Mucosa of rectum (tissue), 2 donors: ENCODE measurements at regions not wholly inside any gene's neighbourhood (a gene's known extent, or its start where the extent isn't known, plus 50 kb on each side); places are given as distances from the start of the nearest gene placed in this dataset.

Experiments used
- H3K27ac ChIP-seq, 2 donors: one replicate each; pipeline ENCODE4 v1.7.0; 2013; ENCODE audit warnings: inconsistent platforms in 2 of 2, low read depth in 2 of 2, low read length in 2 of 2
- H3K27me3 ChIP-seq, 2 donors: one replicate each; pipeline ENCODE4 v1.7.0; 2013; ENCODE audit warnings: low read length in 2 of 2; ENCODE audit not compliant: control insufficient read depth in 2 of 2, insufficient read depth in 2 of 2
- H3K36me3 ChIP-seq, 2 donors: one replicate each; pipeline ENCODE4 v1.7.0; 2013; ENCODE audit warnings: low read length in 2 of 2; ENCODE audit not compliant: control insufficient read depth in 2 of 2, insufficient read depth in 2 of 2
- H3K4me1 ChIP-seq, 2 donors: one replicate each; pipeline ENCODE4 v1.7.0; 2013; ENCODE audit warnings: low read length in 2 of 2, mild to moderate bottlenecking in 1 of 2; ENCODE audit not compliant: control insufficient read depth in 2 of 2, insufficient read depth in 2 of 2
- H3K4me3 ChIP-seq, 2 donors: one replicate each; pipeline ENCODE4 v1.7.0; 2013; ENCODE audit warnings: low read length in 2 of 2
- H3K9ac ChIP-seq, 2 donors: one replicate each; pipeline ENCODE4 v1.7.0; 2013; ENCODE audit warnings: low read length in 2 of 2, low read depth in 1 of 2, mild to moderate bottlenecking in 1 of 2
- H3K9me3 ChIP-seq, 2 donors: one replicate each; pipeline ENCODE4 v1.7.0; 2013; ENCODE audit warnings: low read length in 2 of 2; ENCODE audit not compliant: control insufficient read depth in 2 of 2
- donor health status: healthy.
- donor health status: Normal muscosa, but diverticular disease.

- Histone ChIP-seq H3K4me1 (no peaks in the 10 kb centered on the region), H3K27ac (no peak overlapping the region)
Observed at GRCh38 chr2:19114126-19114525, 244.3 kb downstream of the OSR1 start.

GRCh38 chr2:19111354-19111753, 247.1 kb downstream of the OSR1 start:
- H3K9me3 ChIP-seq, result no peaks in the 10 kb centered on the region

More at GRCh38 chr2:19114126-19114525, 244.3 kb downstream of the OSR1 start:
- H3K9ac ChIP-seq, result no peak overlapping the region
- H3K9me3 ChIP-seq, result no peaks in the 10 kb centered on the region
- no peaks in the 10 kb centered on the region for H3K27me3 ChIP-seq
- H3K4me3 ChIP-seq, result no peak overlapping the region
- no peaks in the 10 kb centered on the region for H3K36me3 ChIP-seq

GRCh38 chr2:19109518-19109917, 248.9 kb downstream of the OSR1 start:
- no peak overlapping the region for H3K27ac ChIP-seq
- H3K36me3 ChIP-seq, result no peaks in the 10 kb centered on the region
- H3K27me3 ChIP-seq, result no peaks in the 10 kb centered on the region
- H3K9me3 ChIP-seq, result no peaks in the 10 kb centered on the region
- no peak overlapping the region for H3K4me3 ChIP-seq
- H3K9ac ChIP-seq, result no peak overlapping the region
- H3K4me1 ChIP-seq, result no peaks in the 10 kb centered on the region

More at GRCh38 chr2:19111354-19111753, 247.1 kb downstream of the OSR1 start:
- Histone ChIP-seq H3K27me3 (no peaks in the 10 kb centered on the region), H3K4me1 (no peaks in the 10 kb centered on the region), H3K27ac (no peak overlapping the region), H3K9ac (no peak overlapping the region), H3K4me3 (no peak overlapping the region), H3K36me3 (no peaks in the 10 kb centered on the region)

- H3K9me3 ChIP-seq, result no peaks in the 10 kb centered on the region
- H3K4me3 ChIP-seq, result no peak overlapping the region
- H3K4me1 ChIP-seq, result no peaks in the 10 kb centered on the region
- H3K9ac ChIP-seq, result no peak overlapping the region
- H3K27me3 ChIP-seq, result no peaks in the 10 kb centered on the region
- no peak overlapping the region for H3K27ac ChIP-seq
- no peaks in the 10 kb centered on the region for H3K36me3 ChIP-seq
Observed at GRCh38 chr2:19106376-19106775, 252.0 kb downstream of the OSR1 start.

- Histone ChIP-seq H3K27ac (no peak overlapping the region), H3K4me1 (no peaks in the 10 kb centered on the region)
Observed at GRCh38 chr2:19104503-19104902, 253.9 kb downstream of the OSR1 start.

GRCh38 chr2:19102696-19103423, 255.6 kb downstream of the OSR1 start:
- no peak overlapping the region for H3K27ac ChIP-seq
- H3K9me3 ChIP-seq, result no peaks in the 10 kb centered on the region
- H3K9ac ChIP-seq, result no peak overlapping the region
- H3K4me1 ChIP-seq, result no peaks in the 10 kb centered on the region
- no peaks in the 10 kb centered on the region for H3K27me3 ChIP-seq
- no peaks in the 10 kb centered on the region for H3K36me3 ChIP-seq
- no peak overlapping the region for H3K4me3 ChIP-seq

More at GRCh38 chr2:19104503-19104902, 253.9 kb downstream of the OSR1 start:
- Histone ChIP-seq H3K36me3 (no peaks in the 10 kb centered on the region), H3K9me3 (no peaks in the 10 kb centered on the region), H3K27me3 (no peaks in the 10 kb centered on the region), H3K9ac (no peak overlapping the region), H3K4me3 (no peak overlapping the region)

GRCh38 chr2:19101968-19102367, 256.5 kb downstream of the OSR1 start:
- H3K4me1 ChIP-seq, result no peaks in the 10 kb centered on the region
- no peak overlapping the region for H3K4me3 ChIP-seq
- no peak overlapping the region for H3K27ac ChIP-seq
- peaks cover 0 to under 1% of the 10 kb centered on the region in 2 donors for H3K9me3 ChIP-seq
- no peaks in the 10 kb centered on the region for H3K27me3 ChIP-seq
- no peaks in the 10 kb centered on the region for H3K36me3 ChIP-seq
- H3K9ac ChIP-seq, result no peak overlapping the region

- peaks cover 0 to 2% of the 10 kb centered on the region in 2 donors for H3K9me3 ChIP-seq
- H3K4me3 ChIP-seq, result no peak overlapping the region
- no peaks in the 10 kb centered on the region for H3K27me3 ChIP-seq
- no peak overlapping the region for H3K9ac ChIP-seq
- no peak overlapping the region for H3K27ac ChIP-seq
- H3K4me1 ChIP-seq, result no peaks in the 10 kb centered on the region
- no peaks in the 10 kb centered on the region for H3K36me3 ChIP-seq
Observed at GRCh38 chr2:19100570-19100969, 257.9 kb downstream of the OSR1 start.

GRCh38 chr2:19099181-19099580, 259.2 kb downstream of the OSR1 start:
- Histone ChIP-seq H3K9me3 (peaks cover 0 to 2% of the 10 kb centered on the region in 2 donors), H3K4me3 (no peak overlapping the region), H3K4me1 (no peaks in the 10 kb centered on the region), H3K36me3 (no peaks in the 10 kb centered on the region), H3K27me3 (no peaks in the 10 kb centered on the region), H3K27ac (no peak overlapping the region), H3K9ac (no peak overlapping the region)

GRCh38 chr2:19098467-19099160, 259.8 kb downstream of the OSR1 start:
- no peak overlapping the region for H3K27ac ChIP-seq
- H3K9me3 ChIP-seq, result peaks cover 0 to 2% of the 10 kb centered on the region in 2 donors
- no peaks in the 10 kb centered on the region for H3K36me3 ChIP-seq
- no peaks in the 10 kb centered on the region for H3K4me1 ChIP-seq
- H3K4me3 ChIP-seq, result no peak overlapping the region
- no peaks in the 10 kb centered on the region for H3K27me3 ChIP-seq
- no peak overlapping the region for H3K9ac ChIP-seq
